ENCODE measurements at regions not wholly inside any gene's neighbourhood (a gene's known extent, or its start where the extent isn't known, plus 50 kb on each side); places are given as distances from the start of the nearest gene placed in this dataset.

DNA sequence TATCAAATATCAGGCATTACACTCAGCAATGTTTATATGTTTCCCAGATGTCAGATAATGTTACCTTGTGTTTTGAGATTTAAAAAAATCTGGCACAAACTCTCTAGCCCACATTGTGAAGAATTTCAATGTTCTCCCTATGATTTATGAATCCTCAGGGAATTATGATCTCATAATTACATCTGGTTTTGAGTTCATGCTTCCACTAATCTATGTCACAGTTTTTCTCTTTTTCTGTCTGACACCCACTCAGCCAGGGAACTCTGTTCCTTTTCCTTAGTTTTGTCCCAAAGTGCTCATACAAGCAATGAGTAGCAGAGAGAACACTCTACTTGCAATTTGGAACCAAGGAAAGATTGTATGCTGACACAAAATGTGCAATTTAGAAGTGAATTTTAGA, 212.1 kb upstream of the POF1B start:
- RAD21 ChIA-PET (ENCODE audit: low non-redundant PET in 1 of 2, low total read pairs in 2 of 2, uncharacterized antibody in 2 of 2, unreplicated experiment in 2 of 2): no interaction called here
- no peaks in the 10 kb centered on the region for H3K36me3 ChIP-seq (ENCODE audit: control insufficient read depth in 1 of 2, insufficient read depth in 2 of 2, low read length in 2 of 2)
- H4K20me1 ChIP-seq (ENCODE audit: insufficient read depth): no peaks in the 10 kb centered on the region
- POLR2A ChIA-PET: no interaction called here
- ATAC-seq: no peak
- no peak overlapping the region for H3K4me3 ChIP-seq (replicated peaks in 1 of 2; ENCODE audit: low read depth in 1 of 2, low read length in 2 of 2)
- H3K4me2 ChIP-seq (ENCODE audit: low read length): no peak overlapping the region
- H3K9me2 ChIP-seq (ENCODE audit: insufficient read depth): no peaks in the 10 kb centered on the region
- no peaks in the 10 kb centered on the region for H3K27me3 ChIP-seq (ENCODE audit: insufficient read depth, low read length)
- no peak overlapping the region for H2AFZ ChIP-seq (ENCODE audit: low read depth, low read length, poor library complexity, severe bottlenecking)
- no peaks in the 10 kb centered on the region for H3K9me3 ChIP-seq (ENCODE audit: control insufficient read depth in 1 of 2, insufficient read depth in 1 of 2, low read depth in 1 of 2, low read length in 2 of 2)
- BruUV-seq (replicated peaks): no TSS peak
- H3K27ac ChIP-seq (ENCODE audit: low read depth, low read length): no peak overlapping the region
- TF ChIP-seq YY1 (IDR thresholded peaks at IDR 0.05; ENCODE audit: extremely low read depth, insufficient replicate concordance, low read depth, low read length): no peak
- no peak for TF ChIP-seq POLR2A (IDR thresholded peaks at IDR 0.05; ENCODE audit: borderline replicate concordance, extremely low read depth, insufficient read depth, insufficient read length)
- TF ChIP-seq MAX (IDR thresholded peaks at IDR 0.05): no peak
- TF ChIP-seq EZH2phosphoT487 (IDR thresholded peaks at IDR 0.05; ENCODE audit: borderline replicate concordance): no peak
- no peak for TF ChIP-seq ZBTB33 (IDR thresholded peaks at IDR 0.05; ENCODE audit: extremely low read depth, insufficient replicate concordance, low read length)
- H3K4me1 ChIP-seq (ENCODE audit: control insufficient read depth in 1 of 2, insufficient read depth in 2 of 2, low read length in 2 of 2): no peaks in the 10 kb centered on the region
- CTCF ChIA-PET: no interaction called here
- H3K79me2 ChIP-seq (ENCODE audit: insufficient read depth, low read length): no peaks in the 10 kb centered on the region
- DNase-seq (ENCODE audit: low read depth, low spot score): no peak
- no peak overlapping the region for H3K9ac ChIP-seq (ENCODE audit: low read length)
- intact Hi-C loops (cut with micrococcal nuclease): no loop called here

DNA sequence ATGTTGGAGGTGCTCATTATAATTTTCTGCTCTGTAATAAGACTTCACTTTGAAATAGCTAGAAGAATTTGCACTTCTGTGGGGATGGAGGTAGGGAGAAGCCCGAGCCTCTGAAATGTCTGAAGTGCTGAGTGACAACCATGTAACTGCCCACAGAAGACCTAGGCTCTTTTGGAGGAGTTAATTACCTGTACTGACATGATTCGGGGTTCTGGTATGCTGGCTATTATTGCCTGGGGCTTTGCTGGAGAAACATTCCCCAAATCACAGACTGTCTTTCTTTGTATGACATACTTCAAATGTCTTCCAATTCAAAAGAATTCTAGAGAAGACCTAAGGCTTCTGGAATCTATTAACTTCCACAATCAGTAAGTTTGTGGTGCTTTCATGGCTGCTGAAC, 211.2 kb upstream of the POF1B start:
- TF ChIP-seq RAD21 (IDR thresholded peaks at IDR 0.05; ENCODE audit: low read depth): no peak
- no peak for TF ChIP-seq POLR2AphosphoS5 (IDR thresholded peaks at IDR 0.05; ENCODE audit: low read depth, low read length)
- no peak for TF ChIP-seq ZBTB33 (IDR thresholded peaks at IDR 0.05; ENCODE audit: extremely low read depth, insufficient replicate concordance, low read length)
- no peak for TF ChIP-seq POLR2A (IDR thresholded peaks at IDR 0.05; ENCODE audit: borderline replicate concordance, extremely low read depth, insufficient read depth, insufficient read length)
- TF ChIP-seq CEBPB (IDR thresholded peaks at IDR 0.05; ENCODE audit: low read depth): no peak
- no peak for TF ChIP-seq SIN3A (IDR thresholded peaks at IDR 0.05; ENCODE audit: low read depth)
- TF ChIP-seq ELF1 (IDR thresholded peaks at IDR 0.05; ENCODE audit: borderline replicate concordance, low read depth): no peak
- no peak for TF ChIP-seq CBX3 (IDR thresholded peaks at IDR 0.05; ENCODE audit: low read depth)
- TF ChIP-seq, protein P1, sequence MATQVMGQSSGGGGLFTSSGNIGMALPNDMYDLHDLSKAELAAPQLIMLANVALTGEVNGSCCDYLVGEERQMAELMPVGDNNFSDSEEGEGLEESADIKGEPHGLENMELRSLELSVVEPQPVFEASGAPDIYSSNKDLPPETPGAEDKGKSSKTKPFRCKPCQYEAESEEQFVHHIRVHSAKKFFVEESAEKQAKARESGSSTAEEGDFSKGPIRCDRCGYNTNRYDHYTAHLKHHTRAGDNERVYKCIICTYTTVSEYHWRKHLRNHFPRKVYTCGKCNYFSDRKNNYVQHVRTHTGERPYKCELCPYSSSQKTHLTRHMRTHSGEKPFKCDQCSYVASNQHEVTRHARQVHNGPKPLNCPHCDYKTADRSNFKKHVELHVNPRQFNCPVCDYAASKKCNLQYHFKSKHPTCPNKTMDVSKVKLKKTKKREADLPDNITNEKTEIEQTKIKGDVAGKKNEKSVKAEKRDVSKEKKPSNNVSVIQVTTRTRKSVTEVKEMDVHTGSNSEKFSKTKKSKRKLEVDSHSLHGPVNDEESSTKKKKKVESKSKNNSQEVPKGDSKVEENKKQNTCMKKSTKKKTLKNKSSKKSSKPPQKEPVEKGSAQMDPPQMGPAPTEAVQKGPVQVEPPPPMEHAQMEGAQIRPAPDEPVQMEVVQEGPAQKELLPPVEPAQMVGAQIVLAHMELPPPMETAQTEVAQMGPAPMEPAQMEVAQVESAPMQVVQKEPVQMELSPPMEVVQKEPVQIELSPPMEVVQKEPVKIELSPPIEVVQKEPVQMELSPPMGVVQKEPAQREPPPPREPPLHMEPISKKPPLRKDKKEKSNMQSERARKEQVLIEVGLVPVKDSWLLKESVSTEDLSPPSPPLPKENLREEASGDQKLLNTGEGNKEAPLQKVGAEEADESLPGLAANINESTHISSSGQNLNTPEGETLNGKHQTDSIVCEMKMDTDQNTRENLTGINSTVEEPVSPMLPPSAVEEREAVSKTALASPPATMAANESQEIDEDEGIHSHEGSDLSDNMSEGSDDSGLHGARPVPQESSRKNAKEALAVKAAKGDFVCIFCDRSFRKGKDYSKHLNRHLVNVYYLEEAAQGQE (IDR thresholded peaks at IDR 0.05; ENCODE audit: low read depth): no peak
- no peaks in the 10 kb centered on the region for H3K9me2 ChIP-seq (ENCODE audit: insufficient read depth)
- RAD21 ChIA-PET (ENCODE audit: low non-redundant PET in 1 of 2, low total read pairs in 2 of 2, uncharacterized antibody in 2 of 2, unreplicated experiment in 2 of 2): no interaction called here
- CTCF ChIA-PET: no interaction called here
- no peaks in the 10 kb centered on the region for H3K36me3 ChIP-seq (ENCODE audit: control insufficient read depth in 1 of 2, insufficient read depth in 2 of 2, low read length in 2 of 2)
- no peaks in the 10 kb centered on the region for H3K4me1 ChIP-seq (ENCODE audit: control insufficient read depth in 1 of 2, insufficient read depth in 2 of 2, low read length in 2 of 2)
- no peak overlapping the region for H3K27ac ChIP-seq (ENCODE audit: low read depth, low read length)
- H3K79me2 ChIP-seq (ENCODE audit: insufficient read depth, low read length): no peaks in the 10 kb centered on the region
- no peak for DNase-seq (ENCODE audit: low read depth, low spot score)
- H3K4me3 ChIP-seq (replicated peaks in 1 of 2; ENCODE audit: low read depth in 1 of 2, low read length in 2 of 2): no peak overlapping the region
- no TSS peak for BruUV-seq (replicated peaks)
- ATAC-seq: no peak
- intact Hi-C loops (cut with micrococcal nuclease): no loop called here
- H2AFZ ChIP-seq (ENCODE audit: low read depth, low read length, poor library complexity, severe bottlenecking): no peak overlapping the region
- H3K27me3 ChIP-seq (ENCODE audit: insufficient read depth, low read length): no peaks in the 10 kb centered on the region
- H4K20me1 ChIP-seq (ENCODE audit: insufficient read depth): no peaks in the 10 kb centered on the region
- no peak overlapping the region for H3K9ac ChIP-seq (ENCODE audit: low read length)
- POLR2A ChIA-PET: no interaction called here
- H3K9me3 ChIP-seq (ENCODE audit: control insufficient read depth in 1 of 2, insufficient read depth in 1 of 2, low read depth in 1 of 2, low read length in 2 of 2): no peaks in the 10 kb centered on the region
- no peak overlapping the region for H3K4me2 ChIP-seq (ENCODE audit: low read length)
